PC-3 (cell line): ENCODE measurements at regions not wholly inside any gene's neighbourhood (a gene's known extent, or its start where the extent isn't known, plus 50 kb on each side); places are given as distances from the start of the nearest gene placed in this dataset.

ENCODE experiments used
- EZH2 ChIP-seq: fragments of 300-600 bp; sonication (generic); IDR thresholded peaks from one replicate; pipeline ENCODE4 v1.6.1; 2017; ENCODE audit warnings: antibody characterized with exemption, mild to moderate bottlenecking, low read length; ENCODE audit not compliant: unreplicated experiment
- EZH2phosphoT487 ChIP-seq: fragments of 300-600 bp; sonication (generic); IDR thresholded peaks from 2 replicates; pipeline ENCODE4 v1.6.1; 2018; ENCODE audit warnings: mild to moderate bottlenecking, antibody characterized with exemption, low read length, borderline replicate concordance
- TF ChIP-seq, protein P1 (sequence below): fragments of 300-600 bp; sonication (generic); conservative IDR thresholded peaks from 2 replicates; pipeline ENCODE4 v1.5.1; 2017; ENCODE audit warnings: antibody characterized with exemption, low read depth, mild to moderate bottlenecking, low read length

DNA sequence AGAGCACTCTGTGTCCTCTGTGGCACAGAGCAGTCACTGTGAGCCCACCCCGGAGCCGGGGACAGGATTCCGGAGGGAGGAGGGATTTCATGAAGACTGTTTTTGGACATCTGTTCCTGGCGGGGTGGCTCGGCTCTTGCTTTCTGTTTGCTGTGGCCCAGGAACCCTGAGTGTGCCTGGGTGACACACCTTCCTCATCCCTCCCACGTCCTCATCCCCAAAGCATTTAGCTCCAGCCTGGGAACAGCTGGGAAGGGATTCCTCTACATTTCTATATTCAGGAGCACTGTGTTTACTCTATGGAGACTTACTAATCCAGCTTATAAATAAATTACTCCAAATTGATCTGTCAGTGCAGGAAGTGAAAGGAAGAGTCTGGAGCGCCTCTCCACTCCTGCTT is 97.8 kb upstream of the UBL3 start:
- TF ChIP-seq, protein P1, sequence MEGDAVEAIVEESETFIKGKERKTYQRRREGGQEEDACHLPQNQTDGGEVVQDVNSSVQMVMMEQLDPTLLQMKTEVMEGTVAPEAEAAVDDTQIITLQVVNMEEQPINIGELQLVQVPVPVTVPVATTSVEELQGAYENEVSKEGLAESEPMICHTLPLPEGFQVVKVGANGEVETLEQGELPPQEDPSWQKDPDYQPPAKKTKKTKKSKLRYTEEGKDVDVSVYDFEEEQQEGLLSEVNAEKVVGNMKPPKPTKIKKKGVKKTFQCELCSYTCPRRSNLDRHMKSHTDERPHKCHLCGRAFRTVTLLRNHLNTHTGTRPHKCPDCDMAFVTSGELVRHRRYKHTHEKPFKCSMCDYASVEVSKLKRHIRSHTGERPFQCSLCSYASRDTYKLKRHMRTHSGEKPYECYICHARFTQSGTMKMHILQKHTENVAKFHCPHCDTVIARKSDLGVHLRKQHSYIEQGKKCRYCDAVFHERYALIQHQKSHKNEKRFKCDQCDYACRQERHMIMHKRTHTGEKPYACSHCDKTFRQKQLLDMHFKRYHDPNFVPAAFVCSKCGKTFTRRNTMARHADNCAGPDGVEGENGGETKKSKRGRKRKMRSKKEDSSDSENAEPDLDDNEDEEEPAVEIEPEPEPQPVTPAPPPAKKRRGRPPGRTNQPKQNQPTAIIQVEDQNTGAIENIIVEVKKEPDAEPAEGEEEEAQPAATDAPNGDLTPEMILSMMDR, result no peak
- TF ChIP-seq EZH2 (no peak), EZH2phosphoT487 (no peak)
